DOHH2 (cell line): ENCODE measurements at regions not wholly inside any gene's neighbourhood (a gene's known extent, or its start where the extent isn't known, plus 50 kb on each side); places are given as distances from the start of the nearest gene placed in this dataset.
"Not testable (repeated sequence)": the region's sequence is repeated elsewhere in the genome, so short reads cannot be mapped to it uniquely, and the experiment has no call there.

Experiments used
- H3F3A ChIP-seq: fragments of 200-600 bp; sonication (generic), shearing (Covaris generic); 2 replicates; pipeline ENCODE4 v1.6.0; 2016; ENCODE audit warnings: antibody characterized with exemption, mild to moderate bottlenecking; ENCODE audit not compliant: control insufficient read depth, insufficient read depth
- H3K27ac ChIP-seq: fragments of 200-600 bp; sonication (generic); 2 replicates; pipeline ENCODE4 v1.5.1; 2014; ENCODE audit warnings: low read depth, mild to moderate bottlenecking, low read length, moderate library complexity
- H3K27me3 ChIP-seq: fragments of 200-600 bp; sonication (generic); 2 replicates; pipeline ENCODE4 v1.6.1; 2014; ENCODE audit warnings: mild to moderate bottlenecking, low read length, mixed read lengths; ENCODE audit not compliant: control insufficient read depth
- H3K36me3 ChIP-seq: fragments of 200-600 bp; sonication (generic); 2 replicates; pipeline ENCODE4 v1.6.1; 2014; ENCODE audit warnings: mild to moderate bottlenecking, low read length, moderate library complexity, mixed read lengths; ENCODE audit not compliant: control insufficient read depth
- H3K4me1 ChIP-seq: fragments of 200-600 bp; sonication (generic); 2 replicates; pipeline ENCODE4 v1.6.1; 2014; ENCODE audit warnings: mild to moderate bottlenecking, low read length, mixed read lengths; ENCODE audit not compliant: control insufficient read depth
- H3K4me2 ChIP-seq: fragments of 200-600 bp; sonication (generic); 2 replicates; pipeline ENCODE4 v1.6.0; 2014; ENCODE audit warnings: mild to moderate bottlenecking, low read length, moderate library complexity
- H3K4me3 ChIP-seq: fragments of 200-600 bp; sonication (generic); 2 replicates; pipeline ENCODE4 v1.5.1; 2014; ENCODE audit warnings: mild to moderate bottlenecking, low read length, mixed read lengths
- H3K79me2 ChIP-seq: fragments of 200-600 bp; sonication (generic); 2 replicates; pipeline ENCODE4 v1.6.1; 2014; ENCODE audit warnings: mild to moderate bottlenecking, low read length, mixed read lengths; ENCODE audit not compliant: control insufficient read depth
- H3K9me2 ChIP-seq: fragments of 200-600 bp; sonication (generic); replicated peaks from 2 replicates; pipeline ENCODE4 v1.6.1; 2014; ENCODE audit warnings: mild to moderate bottlenecking, low read length, mixed read lengths; ENCODE audit not compliant: control insufficient read depth
- H3K9me3 ChIP-seq: fragments of 200-600 bp; sonication (generic); 2 replicates; pipeline ENCODE4 v1.6.1; 2014; ENCODE audit warnings: antibody characterized with exemption, low read length, mixed read lengths; ENCODE audit not compliant: control insufficient read depth, insufficient read depth
- H4K20me1 ChIP-seq: fragments of 200-600 bp; sonication (generic); 2 replicates; pipeline ENCODE4 v1.6.0; 2014; ENCODE audit warnings: low read depth, mild to moderate bottlenecking, antibody characterized with exemption, low read length, moderate library complexity; ENCODE audit not compliant: control insufficient read depth, insufficient read depth
- EZH2phosphoT487 ChIP-seq: fragments of 200-600 bp; sonication (generic); IDR thresholded peaks from 2 replicates; pipeline ENCODE4 v1.6.1; 2017; ENCODE audit warnings: borderline replicate concordance, mild to moderate bottlenecking, antibody characterized with exemption, low read length, moderate library complexity, mixed read lengths
- TF ChIP-seq, protein P1 (sequence below): fragments of 200-600 bp; sonication (generic); IDR thresholded peaks from one replicate; pipeline ENCODE4 v1.5.1; 2014; ENCODE audit warnings: antibody characterized with exemption, mild to moderate bottlenecking, low read depth, low read length; ENCODE audit not compliant: poor library complexity, severe bottlenecking

DNA sequence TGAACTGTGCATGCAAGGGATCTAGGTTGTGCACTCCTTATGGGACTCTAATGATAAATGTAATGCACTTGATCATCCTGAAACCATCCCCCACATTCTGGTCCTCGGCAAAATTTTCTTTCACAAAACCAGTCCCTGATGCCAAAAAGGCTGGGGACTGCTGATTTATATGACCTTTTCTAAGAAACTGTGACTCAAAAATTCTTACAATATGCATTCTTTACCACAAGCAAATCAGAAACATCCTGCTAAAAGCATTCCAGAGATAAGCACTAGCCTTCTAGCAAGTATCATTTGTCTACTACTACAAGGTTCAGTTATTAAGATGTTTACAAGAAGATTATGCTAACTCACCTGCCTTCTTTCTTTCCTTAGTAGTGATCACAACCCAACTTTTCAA is 166.5 kb upstream of the PCDH7 start:
- Histone ChIP-seq H4K20me1 (no peaks in the 10 kb centered on the region), H3K4me2 (no peak overlapping the region), H3F3A (no peaks in the 10 kb centered on the region), H3K4me3 (no peak overlapping the region), H3K27ac (no peak overlapping the region), H3K4me1 (no peaks in the 10 kb centered on the region), H3K27me3 (no peaks in the 10 kb centered on the region), H3K9me3 (no peaks in the 10 kb centered on the region), H3K36me3 (no peaks in the 10 kb centered on the region), H3K9me2 (no peaks in the 10 kb centered on the region), H3K79me2 (no peaks in the 10 kb centered on the region)
- TF ChIP-seq, protein P1, sequence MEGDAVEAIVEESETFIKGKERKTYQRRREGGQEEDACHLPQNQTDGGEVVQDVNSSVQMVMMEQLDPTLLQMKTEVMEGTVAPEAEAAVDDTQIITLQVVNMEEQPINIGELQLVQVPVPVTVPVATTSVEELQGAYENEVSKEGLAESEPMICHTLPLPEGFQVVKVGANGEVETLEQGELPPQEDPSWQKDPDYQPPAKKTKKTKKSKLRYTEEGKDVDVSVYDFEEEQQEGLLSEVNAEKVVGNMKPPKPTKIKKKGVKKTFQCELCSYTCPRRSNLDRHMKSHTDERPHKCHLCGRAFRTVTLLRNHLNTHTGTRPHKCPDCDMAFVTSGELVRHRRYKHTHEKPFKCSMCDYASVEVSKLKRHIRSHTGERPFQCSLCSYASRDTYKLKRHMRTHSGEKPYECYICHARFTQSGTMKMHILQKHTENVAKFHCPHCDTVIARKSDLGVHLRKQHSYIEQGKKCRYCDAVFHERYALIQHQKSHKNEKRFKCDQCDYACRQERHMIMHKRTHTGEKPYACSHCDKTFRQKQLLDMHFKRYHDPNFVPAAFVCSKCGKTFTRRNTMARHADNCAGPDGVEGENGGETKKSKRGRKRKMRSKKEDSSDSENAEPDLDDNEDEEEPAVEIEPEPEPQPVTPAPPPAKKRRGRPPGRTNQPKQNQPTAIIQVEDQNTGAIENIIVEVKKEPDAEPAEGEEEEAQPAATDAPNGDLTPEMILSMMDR = no peak
- no peak for TF ChIP-seq EZH2phosphoT487

DNA sequence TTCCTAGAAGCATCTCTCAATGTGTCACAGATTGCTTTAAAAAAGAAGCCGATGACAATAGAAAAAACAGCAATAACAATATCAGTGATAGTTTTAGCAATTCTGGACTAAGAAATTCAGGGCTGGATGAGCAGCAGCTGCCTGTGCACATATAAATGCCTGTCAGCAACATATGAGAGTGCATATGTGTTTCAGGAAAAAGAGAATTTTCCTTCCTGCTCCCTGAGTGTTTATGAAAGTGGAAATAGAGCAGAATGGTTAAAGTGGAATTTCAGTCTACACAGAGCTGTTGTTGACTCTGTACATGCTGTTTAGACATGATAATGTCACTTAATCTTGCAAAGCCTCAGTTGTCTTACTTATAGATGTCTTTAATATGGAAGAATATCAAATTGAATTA is 164.4 kb upstream of the PCDH7 start:
- Histone ChIP-seq H3K4me3 (no peak overlapping the region), H3K4me1 (no peaks in the 10 kb centered on the region), H3K9me2 (no peaks in the 10 kb centered on the region), H3K36me3 (no peaks in the 10 kb centered on the region), H3K4me2 (no peak overlapping the region), H3K79me2 (no peaks in the 10 kb centered on the region), H3K27me3 (no peaks in the 10 kb centered on the region), H3K27ac (no peak overlapping the region), H3F3A (no peaks in the 10 kb centered on the region), H3K9me3 (no peaks in the 10 kb centered on the region), H4K20me1 (no peaks in the 10 kb centered on the region)
- TF ChIP-seq EZH2phosphoT487 = no peak
- TF ChIP-seq, protein P1 = no peak

GRCh38 chr4:30559481-30559880 is 160.7 kb upstream of the PCDH7 start:
- H3K36me3 ChIP-seq = no peaks in the 10 kb centered on the region
- H3K9me2 ChIP-seq = no peaks in the 10 kb centered on the region
- no peak overlapping the region for H3K4me2 ChIP-seq
- no peaks in the 10 kb centered on the region for H4K20me1 ChIP-seq
- H3K9me3 ChIP-seq = no peaks in the 10 kb centered on the region
- no peaks in the 10 kb centered on the region for H3F3A ChIP-seq
- no peak overlapping the region for H3K27ac ChIP-seq
- TF ChIP-seq, protein P1 = no peak
- no peak for TF ChIP-seq EZH2phosphoT487
- H3K4me1 ChIP-seq = no peaks in the 10 kb centered on the region
- H3K79me2 ChIP-seq = no peaks in the 10 kb centered on the region
- H3K27me3 ChIP-seq = no peaks in the 10 kb centered on the region
- no peak overlapping the region for H3K4me3 ChIP-seq

DNA sequence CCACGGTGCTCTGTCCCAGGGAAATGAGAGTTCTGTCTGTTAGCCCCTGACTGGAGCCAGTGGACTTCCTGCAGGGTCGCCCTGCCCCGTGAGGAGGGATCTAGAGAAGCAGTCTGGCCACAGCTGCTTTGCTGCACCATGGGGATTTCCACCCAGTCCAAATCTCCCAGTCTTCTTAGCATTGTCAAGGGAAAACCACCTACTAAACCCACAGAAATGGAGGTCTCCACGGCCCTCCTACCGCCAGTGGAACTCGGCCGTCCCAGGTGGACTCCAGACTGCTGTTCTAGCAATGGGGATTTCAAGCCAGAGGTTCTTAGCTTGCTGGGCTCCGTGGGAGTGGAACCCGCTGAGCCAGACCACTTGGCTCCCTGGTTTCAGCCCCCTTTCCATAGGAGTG is 133.3 kb upstream of the PCDH7 start:
- H3K4me1 ChIP-seq = no peaks in the 10 kb centered on the region

DNA sequence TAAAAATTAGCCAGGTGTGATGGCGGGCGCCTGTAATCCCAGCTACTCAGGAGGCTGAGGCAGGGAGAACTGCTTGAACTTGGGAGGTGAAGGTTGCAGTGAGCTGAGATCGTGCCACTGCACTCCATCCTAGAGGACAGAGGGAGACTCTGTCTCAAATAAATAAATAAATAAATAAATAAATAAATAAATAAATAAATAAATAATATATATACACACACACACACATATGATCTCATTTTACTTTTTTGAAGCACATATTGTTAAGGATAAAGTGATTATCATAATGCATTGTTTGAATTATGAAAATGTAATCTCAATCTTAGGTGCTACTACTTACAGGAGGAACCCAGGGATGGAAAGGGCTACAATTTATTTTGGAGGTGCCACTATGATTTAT is 130.5 kb upstream of the PCDH7 start:
- not testable (repeated sequence) for H3K36me3 ChIP-seq, H3K9me2 ChIP-seq, H3K4me2 ChIP-seq, H3K27me3 ChIP-seq, H3K9me3 ChIP-seq, H3K79me2 ChIP-seq, H3K4me1 ChIP-seq, H4K20me1 ChIP-seq, H3F3A ChIP-seq, H3K27ac ChIP-seq, H3K4me3 ChIP-seq

More for the DNA sequence above, 133.3 kb upstream of the PCDH7 start:
- TF ChIP-seq EZH2phosphoT487 = no peak
- TF ChIP-seq, protein P1 = no peak
- H3K4me2 ChIP-seq = no peak overlapping the region
- H3K9me2 ChIP-seq = no peaks in the 10 kb centered on the region
- no peaks in the 10 kb centered on the region for H3K36me3 ChIP-seq
- no peaks in the 10 kb centered on the region for H4K20me1 ChIP-seq
- no peaks in the 10 kb centered on the region for H3F3A ChIP-seq
- H3K27me3 ChIP-seq = no peaks in the 10 kb centered on the region
- H3K9me3 ChIP-seq = no peaks in the 10 kb centered on the region
- no peak overlapping the region for H3K27ac ChIP-seq
- no peaks in the 10 kb centered on the region for H3K79me2 ChIP-seq
- no peak overlapping the region for H3K4me3 ChIP-seq
